Testis (tissue), 2 donors: ENCODE measurements at regions not wholly inside any gene's neighbourhood (a gene's known extent, or its start where the extent isn't known, plus 50 kb on each side); places are given as distances from the start of the nearest gene placed in this dataset.

Experiments
- POLR2A ChIP-seq: fragments of 450-650 bp; IDR thresholded peaks from one replicate; pipeline ENCODE4 v1.6.1; 2017; ENCODE audit warnings: antibody characterized with exemption, mild to moderate bottlenecking, moderate library complexity
- TF ChIP-seq, protein P1 (sequence below), 3 experiments: fragments of 450-650 bp in 2 of 3; fragments of 200-600 bp in 1 of 3; sonication (generic) in 1 of 3; IDR thresholded peaks; one replicate each; pipeline ENCODE4 v1.5.1; 2016 to 2019; ENCODE audit warnings: antibody characterized with exemption in 3 of 3, mild to moderate bottlenecking in 2 of 3, moderate library complexity in 1 of 3

DNA sequence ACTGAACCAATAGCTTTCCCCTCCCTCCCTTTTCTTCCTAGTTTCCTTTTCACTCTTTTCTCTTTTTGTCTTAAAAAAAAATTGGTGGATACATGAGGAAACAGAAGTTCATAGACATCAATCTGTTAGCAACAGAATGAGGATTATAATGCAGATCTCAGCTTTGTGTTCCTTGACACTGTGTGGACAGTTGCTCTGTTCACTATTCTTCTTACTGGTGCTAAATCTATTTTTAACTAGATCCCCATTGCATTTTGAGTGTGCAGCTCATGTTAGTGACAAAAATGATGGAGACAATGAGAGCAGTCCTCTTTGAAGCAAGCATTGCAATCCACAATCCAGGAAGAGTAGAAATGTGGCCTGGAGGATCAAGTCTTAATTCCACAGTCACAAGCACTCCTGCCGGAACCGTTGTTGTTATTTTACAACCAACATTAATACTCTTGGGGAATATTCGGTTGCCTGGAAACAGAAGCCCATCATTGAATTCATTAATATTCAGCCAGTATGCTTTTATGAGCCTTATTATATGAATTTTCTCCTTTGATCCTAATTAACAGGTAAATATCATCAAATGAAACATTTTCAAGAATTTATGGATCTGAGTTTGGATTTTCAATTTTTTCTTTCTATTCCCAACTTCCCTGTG is 1016.8 kb downstream of the NTRK3 start:
- TF ChIP-seq, protein P1, sequence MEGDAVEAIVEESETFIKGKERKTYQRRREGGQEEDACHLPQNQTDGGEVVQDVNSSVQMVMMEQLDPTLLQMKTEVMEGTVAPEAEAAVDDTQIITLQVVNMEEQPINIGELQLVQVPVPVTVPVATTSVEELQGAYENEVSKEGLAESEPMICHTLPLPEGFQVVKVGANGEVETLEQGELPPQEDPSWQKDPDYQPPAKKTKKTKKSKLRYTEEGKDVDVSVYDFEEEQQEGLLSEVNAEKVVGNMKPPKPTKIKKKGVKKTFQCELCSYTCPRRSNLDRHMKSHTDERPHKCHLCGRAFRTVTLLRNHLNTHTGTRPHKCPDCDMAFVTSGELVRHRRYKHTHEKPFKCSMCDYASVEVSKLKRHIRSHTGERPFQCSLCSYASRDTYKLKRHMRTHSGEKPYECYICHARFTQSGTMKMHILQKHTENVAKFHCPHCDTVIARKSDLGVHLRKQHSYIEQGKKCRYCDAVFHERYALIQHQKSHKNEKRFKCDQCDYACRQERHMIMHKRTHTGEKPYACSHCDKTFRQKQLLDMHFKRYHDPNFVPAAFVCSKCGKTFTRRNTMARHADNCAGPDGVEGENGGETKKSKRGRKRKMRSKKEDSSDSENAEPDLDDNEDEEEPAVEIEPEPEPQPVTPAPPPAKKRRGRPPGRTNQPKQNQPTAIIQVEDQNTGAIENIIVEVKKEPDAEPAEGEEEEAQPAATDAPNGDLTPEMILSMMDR (IDR thresholded peaks at IDR 0.05) = no peak
- TF ChIP-seq POLR2A = no peak
